ENCODE measurements at regions not wholly inside any gene's neighbourhood (a gene's known extent, or its start where the extent isn't known, plus 50 kb on each side); places are given as distances from the start of the nearest gene placed in this dataset.
"Not testable (repeated sequence)": the region's sequence is repeated elsewhere in the genome, so short reads cannot be mapped to it uniquely, and the experiment has no call there.

DNA sequence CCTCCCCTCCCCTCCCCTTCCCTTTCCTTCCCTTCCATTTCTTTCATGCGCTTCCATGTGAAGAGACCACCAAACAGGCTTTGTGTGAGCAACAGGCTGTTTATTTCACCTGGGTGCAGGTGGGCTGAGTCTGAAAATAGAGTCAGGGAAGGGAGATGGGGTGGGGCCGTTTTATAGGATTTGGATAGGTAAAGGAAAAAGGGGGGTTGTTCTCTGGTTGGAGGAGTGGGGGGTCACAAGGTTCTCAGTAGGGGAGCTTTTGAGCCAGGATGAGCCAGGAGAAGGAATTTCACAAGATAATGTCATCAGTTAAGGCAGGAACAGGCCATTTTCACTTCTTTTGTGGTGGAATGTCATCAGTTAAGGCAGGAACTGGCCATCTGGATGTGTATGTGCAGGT lies 211.9 kb downstream of the DMRTA1 start:
- not testable (repeated sequence) for TF ChIP-seq CTCF (IDR thresholded peaks at IDR 0.05); POLR2AphosphoS5 (IDR thresholded peaks at IDR 0.05; ENCODE audit: insufficient read depth in 1 of 2, low read depth in 1 of 2)

All from vagina (tissue), 2 donors.